Muscle of arm (tissue), 1 donor: ENCODE measurements at regions not wholly inside any gene's neighbourhood (a gene's known extent, or its start where the extent isn't known, plus 50 kb on each side); places are given as distances from the start of the nearest gene placed in this dataset.
"Not testable (repeated sequence)": the region's sequence is repeated elsewhere in the genome, so short reads cannot be mapped to it uniquely, and the experiment has no call there.

Experiments used
- DNase-seq: peaks from one replicate; pipeline ENCODE4 v3.0.0-alpha.2; 2013

DNA sequence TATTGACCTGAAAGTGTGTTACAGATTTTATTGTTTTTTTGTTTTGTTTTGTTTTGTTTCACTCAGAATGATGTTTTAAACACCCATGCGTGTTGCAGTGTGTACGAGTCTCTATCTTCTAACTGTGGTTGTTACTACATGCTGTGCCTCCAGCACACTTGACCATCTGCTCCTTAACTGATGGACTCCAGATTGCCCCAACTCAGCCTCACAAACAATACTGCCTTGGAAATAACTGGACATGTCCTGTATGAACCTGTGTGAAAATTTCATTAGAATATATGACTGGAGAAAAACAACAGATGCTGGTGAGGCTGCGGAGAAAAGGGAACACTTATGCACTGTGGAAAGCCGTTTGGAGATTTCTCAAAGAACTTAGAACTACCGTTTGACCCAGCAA lies 68.7 kb upstream of the HAND1 start:
- no peak for DNase-seq

DNA sequence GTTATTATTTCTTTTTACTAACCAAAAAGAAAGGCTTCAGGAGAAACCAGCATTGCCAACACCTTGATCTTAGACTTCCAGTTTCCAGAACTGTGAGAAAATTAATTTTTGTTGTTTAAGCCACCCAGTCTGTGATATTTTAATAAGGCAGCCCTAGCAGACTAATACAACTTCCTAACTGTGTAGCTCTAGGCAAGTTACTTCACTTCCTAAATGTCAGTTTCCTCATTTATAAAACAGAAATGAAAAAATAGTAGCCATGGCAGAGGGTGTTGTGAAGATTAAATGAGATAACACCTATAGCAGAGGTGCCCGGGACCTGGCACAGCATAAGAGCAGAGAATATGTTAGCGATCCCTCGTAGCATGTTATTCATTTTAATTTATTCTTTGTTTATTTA lies 66.6 kb upstream of the HAND1 start:
- no peak for DNase-seq

DNA sequence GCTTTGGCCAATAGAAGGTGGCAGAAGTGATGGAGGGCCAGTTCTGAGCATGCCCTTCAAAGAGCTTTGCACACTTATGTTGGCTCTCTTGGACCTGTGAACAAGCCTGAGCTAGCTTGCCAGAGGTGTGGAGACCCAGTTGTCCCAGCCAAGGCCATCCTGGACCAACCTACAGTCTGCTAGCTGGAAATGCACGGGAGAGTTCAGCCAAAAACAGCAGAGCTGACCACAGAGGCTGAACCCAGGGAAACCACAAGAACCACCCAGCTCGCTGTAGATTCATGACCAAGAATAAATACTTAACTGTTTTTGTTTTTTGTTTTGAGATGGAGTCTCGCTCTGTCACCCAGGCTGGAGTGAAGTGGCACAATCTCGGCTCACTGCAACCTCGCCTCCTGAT lies 65.4 kb upstream of the HAND1 start:
- DNase-seq: no peak

DNA sequence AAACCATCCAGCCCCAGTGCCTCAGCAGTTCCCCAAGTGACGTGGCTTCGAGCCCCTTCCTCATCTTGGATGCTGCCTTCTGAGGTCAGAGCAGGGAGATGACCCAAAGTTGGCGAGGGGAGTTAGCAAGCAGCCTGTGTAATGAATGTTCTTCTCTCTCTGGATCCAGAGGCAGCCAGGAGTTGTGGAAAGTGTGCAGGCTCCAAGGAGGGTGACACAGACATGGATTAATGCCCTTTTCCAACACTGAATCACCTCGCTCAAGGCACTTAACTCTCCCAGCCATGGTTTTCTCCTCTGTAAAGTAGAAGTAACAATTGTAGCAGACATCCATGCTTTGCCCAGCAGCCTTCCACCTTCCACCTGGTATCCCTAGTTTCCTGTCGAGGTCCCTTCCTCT lies 64.6 kb upstream of the HAND1 start:
- DNase-seq: no peak

DNA sequence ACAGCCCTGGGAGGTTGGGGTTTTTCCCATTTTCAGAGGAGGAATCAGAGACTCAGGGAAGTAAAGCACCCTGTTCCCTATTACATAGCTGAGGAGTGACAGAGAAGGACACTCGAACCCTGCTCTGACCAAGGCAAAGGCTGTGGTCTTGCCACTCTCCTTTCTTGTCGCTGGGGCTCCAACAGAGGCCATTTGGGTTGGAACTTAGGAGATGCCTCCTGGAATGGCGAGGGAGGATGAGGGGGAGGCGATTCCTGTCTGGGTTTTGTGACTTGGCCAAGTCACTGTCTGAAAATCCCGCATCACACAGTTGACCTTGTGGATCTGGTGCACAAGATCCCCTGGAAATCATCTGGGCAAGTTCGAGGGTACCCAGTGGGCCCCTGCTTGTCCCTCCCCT lies 64.0 kb upstream of the HAND1 start:
- DNase-seq: no peak

DNA sequence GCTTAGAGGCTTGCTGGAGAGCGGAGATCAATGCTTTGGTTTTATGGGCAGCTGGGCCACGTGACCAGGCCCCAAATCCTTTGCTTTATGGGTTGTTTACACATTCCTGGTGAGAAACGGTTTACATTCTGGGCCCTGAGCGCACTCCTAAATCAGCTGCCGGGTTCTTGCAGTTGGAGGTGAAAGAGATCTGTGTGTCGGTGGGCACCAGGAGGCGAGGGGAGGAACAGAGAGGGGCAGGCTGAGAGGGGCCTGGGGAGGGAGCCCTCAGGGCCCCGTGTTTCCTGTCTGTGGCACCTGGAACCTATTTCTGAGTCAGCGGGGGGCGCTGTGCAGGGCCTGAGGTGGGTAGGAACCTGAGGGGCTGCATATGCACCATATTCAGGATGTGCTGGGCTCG lies 63.5 kb upstream of the HAND1 start:
- no peak for DNase-seq

DNA sequence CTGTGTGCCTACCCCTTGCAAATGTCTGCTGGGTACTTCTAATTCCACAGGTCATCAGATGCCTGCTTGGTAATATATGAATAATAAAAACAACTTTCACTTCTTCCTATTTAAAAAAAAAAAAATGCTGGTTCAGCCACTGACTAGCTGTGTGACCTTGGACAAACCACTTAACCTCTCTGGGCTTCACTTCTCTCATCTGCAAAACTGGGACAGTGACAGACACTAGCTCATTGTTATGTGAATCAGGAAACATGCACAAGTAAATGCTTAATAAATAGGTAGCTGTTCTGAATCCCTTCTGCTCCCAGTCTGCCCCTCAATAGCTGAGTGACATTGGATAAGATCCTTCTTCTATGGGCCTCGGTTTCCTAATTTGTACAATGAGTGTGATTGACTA lies 62.6 kb upstream of the HAND1 start:
- DNase-seq: no peak

DNA sequence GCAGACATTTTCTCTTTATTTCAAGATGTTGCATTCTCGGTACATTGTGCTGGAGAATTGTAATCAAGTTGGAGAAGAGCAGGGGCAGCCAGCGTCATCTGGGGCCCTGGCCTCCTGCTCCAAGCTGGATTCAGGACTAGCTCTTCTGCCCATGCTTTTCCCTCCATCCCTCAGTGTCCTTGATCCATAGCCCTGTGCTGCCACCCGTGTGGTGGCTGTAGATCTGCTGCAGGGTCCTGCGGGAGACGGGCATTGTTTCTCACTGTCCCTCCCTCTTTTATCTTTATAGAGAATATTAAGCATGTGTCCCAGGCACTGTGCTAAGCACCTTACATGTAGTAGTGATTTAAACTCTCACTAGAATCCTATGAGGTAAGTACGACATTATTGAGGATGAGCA lies 60.5 kb upstream of the HAND1 start:
- DNase-seq: no peak

DNA sequence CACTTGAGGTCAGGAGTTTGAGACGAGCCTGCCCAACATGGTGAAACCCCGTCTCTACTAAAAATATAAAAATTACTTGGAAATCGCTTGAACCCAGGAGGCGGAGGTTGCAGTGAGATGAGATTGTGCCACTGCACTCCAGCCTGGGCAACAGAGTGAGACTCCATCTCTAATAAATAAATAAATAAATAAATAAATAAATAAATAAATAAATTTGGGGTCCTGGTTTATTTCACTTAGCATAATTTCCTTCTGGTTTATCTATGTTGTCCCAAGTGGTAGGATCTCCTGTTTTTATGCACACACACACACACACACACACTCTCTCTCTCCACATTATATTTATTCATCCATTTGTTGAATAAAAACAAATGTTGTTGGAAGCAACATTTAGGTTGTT lies 58.4 kb upstream of the HAND1 start:
- DNase-seq: not testable (repeated sequence)

DNA sequence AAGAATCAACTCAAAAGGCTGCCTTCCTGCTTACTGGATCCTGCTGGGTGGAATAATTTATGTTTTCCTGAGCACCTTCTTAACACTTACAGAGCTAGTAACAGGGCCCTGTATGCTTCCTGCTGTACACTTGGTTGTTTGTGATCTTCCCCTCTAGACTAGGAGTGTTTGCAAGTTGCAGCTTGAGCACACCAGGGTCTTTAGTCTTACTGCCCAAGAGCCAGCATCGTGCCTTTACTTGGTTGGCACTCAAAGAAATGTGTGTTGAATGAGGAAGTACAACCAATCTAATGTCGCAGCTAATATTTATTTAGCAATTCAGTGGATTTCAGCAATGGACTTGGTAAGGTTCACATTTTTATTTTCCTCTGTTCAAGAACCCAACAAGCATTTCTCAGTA lies 57.5 kb upstream of the HAND1 start:
- DNase-seq: no peak

DNA sequence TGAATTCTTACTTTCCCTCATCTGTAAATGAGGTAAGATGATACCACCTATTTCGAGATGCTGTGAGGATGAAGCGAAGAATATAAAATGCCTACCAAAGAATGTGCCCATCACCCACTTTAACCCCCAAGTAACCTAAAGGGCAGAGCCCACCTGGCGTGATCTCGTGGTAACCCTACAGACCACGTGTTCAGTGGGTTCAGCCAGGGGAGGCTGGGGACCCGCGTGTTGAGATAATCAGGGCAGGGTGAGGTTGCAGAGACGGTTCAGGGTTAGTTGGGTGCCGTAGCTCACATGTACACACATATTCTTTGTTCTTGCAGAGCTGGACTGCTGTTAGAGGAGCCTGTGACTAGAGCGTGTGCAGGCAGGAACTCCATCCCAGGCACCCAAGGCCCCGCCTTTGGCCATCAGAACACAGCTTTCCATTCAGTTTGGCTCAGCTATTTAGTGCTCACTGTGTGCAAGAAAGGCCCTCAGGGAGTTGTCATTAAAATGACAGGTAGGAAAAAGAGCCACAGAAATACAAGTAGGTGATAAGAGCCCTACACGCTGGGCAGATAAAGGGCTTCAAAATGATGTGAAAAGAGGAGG lies 56.5 kb upstream of the HAND1 start:
- no peak for DNase-seq

DNA sequence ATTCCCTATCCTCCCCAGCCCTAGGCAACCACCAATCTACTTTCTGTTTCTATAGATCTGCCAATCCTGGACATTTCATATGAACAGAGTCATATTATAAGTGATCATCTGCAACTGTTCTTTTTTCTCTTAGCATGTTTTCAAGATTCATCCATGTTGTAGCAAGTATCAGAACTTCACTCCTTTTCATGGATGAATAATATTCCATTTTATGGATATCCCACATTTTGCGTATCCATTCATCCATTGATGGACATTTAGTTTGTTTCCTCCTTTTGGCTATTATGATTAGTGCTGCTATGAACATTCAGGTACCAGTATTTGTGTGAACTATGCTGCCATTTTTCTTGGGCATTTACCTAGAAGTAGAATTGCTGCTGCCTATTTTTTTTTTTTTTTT lies 51.3 kb upstream of the HAND1 start:
- DNase-seq: no peak

DNA sequence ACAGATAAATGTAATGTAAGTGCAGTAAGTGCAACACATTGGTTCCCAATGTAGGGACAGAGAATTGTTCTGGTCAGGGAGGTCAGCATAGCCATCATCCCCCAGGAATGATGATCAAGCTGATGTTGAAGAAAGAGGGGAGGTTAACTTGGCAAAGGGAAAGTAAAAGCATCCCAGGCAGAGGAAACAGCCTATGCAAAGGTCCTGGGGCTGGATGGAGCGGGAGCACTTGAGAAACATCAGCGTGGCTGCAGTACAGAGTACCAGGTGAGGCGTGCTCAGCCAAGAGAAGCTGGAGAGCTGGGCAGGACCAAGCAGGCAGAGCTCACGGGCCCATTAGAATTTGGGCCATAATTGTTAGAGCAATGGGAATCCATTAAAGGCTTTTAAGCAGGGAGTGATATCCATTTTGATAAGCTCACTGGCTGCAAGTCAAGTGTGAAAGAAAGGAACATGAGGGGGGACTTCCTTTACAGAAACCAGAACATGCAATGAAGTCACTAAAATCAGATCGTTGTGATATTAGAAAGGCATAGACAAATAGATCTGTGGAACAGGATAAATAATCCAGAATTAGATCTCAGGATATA lies 50.1 kb upstream of the HAND1 start:
- DNase-seq: no peak
